ENCODE measurements at regions not wholly inside any gene's neighbourhood (a gene's known extent, or its start where the extent isn't known, plus 50 kb on each side); places are given as distances from the start of the nearest gene placed in this dataset.
A peak's percentile ranks its signal among the peaks of the same experiment; 100 is the strongest.

DNA sequence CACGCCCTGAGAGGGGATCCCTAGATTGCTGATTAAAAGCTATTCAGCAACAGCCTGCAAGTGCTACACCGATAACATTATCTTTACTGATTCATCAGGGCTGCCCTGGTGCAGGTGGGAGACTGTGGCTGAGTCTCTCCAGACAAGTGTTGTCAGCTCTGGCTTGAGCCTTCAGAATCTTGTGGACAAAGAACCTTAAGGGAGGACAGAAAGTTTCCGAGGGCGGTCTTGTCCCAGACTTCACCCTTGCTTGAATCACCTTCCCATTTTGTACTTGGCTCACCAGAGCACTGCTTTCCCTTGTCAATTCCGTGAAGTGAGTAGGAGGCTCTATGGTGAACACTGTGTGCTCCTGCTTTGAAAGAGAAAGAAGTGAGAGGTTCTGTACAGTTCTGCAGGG lies 88.6 kb upstream of the PCSK2 start:
- no peak for DNase-seq

DNA sequence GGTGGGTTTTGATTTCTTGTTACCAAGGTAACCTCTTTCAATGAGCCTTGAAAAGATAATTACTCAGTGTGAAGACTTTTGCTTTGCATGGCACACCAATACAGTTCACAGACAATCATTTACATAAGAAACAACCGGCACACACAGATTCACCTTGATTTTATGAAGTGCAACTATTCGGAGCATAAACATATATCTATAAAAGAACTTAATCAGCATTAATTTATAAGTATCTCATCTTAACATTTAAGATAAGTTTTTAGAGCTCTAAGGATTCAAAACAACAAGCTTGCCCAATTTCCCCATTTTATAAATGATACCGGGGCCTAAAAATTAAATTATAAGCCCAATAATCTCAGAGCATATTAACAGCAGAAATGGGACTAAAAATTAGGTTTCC lies 85.9 kb upstream of the PCSK2 start:
- DNase-seq: no peak

DNA sequence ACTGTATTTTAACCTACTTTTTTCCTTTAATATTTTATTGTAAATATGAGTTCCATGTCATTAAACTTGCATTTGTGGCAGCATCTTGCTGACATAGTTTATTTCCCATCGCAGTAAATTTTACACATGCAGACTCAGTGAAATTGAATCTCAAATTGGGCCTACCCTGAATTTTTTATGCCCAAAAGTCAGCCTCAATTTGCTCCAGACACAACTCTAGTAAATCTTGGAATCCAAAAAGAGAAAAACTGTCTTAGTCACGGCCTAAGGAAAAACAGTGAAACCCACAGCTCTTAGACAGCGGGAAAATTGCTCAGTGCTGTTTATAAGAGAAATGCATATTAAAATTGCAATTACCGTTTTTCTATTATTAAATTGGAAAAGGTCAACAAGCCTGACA lies 85.3 kb upstream of the PCSK2 start:
- no peak for DNase-seq

DNA sequence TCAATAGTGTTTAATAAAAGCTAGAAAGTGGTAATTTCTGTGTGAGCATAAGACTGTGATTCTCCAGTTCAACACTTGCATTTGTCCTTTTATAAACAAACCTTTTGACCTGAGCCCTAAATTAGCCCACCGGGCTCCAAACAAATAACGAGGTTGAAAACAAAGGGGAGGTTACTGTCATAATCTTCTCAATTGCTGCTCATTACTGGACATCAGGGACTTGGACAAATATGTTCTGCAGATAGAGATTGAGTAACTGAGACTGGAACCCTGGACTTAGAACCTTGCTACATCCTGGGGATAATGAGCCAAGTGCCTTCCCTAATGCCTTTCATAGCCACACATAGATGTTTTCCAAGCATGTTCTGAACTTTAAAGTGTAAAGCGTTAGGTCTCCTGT lies 84.2 kb upstream of the PCSK2 start:
- DNase-seq: no peak

DNA sequence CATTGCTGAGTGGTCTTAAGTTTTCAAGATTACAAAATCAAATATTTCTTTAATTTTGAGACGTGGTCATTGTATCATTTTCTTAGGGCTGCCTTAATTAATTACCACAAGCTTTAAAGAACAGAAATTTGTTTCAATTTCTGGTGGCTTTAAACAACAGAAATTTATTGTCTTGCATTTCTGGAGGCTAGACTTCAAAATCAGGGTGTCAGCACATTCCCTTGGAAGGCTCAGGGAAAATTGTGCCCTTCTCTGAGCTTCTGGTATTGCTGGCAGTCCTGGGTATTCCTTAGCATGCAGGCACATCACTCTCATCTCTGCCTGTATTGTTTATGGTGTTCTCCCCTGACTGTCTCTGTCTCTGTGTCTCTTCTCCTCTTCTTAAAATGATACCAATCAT lies 76.0 kb upstream of the PCSK2 start:
- no peak for DNase-seq

DNA sequence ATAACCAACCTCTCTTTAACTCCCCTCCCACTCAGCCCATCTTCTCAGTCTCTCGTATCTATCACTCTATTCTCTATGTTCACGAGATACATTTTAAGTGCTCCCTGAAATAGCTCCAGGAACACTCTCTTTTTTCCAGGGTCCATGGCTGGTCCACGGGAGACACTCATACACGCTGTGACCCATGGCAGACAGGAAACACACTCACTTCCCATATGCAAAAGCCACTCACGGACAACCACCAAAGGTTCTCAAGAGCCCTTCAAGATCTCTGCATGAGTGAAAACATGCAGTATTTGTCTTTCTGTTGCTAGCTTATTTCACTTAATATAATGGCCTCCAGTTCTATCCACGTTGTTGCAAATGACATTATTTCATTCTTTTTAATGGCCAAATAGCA lies 71.4 kb upstream of the PCSK2 start:
- peak; percentile 96 for DNase-seq

DNA sequence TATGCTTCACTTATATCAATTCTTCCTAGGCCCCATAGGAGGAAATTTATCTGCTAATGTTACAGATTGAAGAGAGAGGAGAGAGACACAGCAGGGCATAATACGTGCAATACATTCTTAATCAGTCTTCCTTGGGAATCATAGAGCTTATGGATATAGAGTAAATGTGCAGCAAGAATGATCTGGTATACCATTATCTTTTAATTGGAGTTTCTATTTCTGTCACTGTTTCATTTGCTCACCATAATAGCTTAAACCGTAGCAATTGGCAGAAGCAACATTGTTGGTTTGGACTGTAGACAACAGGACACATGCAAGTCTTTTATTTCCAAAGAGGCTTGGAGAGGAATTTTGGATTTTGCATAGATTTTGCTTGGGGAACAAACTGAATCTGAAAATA lies 68.1 kb upstream of the PCSK2 start:
- DNase-seq: no peak

DNA sequence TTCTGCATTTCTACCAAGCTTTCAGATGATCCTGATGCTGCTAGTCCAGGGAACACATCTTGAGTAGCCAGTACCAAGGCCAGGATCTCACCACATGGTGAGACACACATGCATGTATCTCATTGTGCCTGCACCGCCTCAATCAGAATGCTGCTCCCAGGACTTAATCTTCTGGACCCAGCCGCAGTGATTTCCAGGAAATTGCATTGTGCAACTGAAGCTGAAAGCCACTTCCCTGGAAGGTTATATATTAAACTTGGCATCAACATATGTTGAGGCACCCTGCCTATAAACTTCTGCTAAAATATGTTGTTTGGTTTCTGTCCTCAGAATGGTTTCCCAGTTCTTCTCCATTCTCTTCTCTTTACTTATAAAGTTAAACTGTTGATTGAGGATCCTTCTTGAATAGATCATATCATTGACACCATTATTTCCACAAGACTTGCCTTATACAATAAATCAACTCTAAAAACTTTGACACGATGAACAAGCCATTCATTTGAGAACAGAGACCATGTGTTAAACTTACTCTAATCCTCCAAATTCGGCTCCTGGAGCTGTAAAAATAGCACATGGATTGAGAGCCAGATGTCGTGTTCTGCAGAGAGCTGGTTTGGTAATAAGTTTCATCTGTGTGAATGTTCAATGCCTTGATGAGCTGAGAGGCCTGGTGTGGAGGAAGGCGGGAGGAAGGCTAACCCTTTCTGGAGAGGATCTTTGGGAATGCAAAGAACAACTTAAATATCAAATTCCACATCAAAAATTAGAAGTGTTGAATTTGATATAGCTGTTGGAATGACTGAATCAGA lies 65.0 kb upstream of the PCSK2 start:
- DNase-seq: no peak

DNA sequence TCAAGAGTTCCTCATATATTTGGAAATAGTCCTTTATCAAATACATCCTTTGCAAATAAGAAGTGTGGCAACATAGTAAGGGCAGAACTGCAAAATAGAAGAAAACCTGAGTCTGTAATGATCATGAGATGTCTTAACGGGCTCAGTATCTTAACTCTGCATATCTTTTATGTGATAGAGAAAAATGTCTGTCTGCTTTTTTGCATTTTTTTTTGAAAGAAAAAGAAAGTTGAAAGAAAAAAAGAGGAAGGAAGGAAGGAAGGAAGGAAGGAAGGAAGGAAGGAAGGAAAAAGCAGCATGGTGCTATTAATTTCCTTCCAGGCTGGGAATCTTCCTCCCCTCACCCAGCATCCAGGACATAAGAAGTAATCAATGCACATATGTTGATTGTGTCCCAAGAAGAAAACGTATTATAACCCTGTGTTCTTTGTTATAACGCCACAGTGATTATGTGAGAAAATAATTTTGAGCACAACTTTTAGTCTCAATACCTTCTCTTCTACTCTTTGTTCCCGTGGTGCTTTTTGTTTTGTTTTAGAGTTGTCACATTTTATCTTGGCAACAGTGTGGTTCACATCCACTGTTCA lies 58.7 kb upstream of the PCSK2 start:
- no peak for DNase-seq

DNA sequence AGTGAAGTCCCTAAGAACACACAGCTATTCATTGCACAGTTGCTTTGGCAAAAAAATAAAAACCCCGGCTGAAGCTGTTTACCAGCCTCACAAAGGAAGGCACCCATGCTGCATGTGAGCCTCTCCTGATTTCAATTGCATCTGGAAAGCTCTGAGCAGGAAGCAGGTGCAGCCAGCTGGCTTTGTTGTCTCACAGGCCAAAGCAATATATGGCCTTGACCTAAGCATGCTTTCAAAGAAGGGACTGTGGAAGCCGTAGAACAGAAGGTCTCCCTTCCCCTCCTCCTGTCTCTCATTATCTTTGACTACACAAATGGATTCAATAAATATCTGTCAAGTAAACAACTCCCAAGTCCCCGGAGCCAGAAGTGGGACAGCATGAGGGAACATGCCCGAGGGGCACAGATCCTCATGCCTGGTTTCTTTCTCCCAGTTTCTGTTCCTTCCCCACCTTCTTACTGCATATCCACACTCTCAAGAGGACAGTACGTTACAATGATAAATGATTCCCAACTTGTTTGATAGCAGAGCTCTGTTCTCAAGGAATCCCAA lies 57.2 kb upstream of the PCSK2 start:
- DNase-seq: peak; percentile 93

DNA sequence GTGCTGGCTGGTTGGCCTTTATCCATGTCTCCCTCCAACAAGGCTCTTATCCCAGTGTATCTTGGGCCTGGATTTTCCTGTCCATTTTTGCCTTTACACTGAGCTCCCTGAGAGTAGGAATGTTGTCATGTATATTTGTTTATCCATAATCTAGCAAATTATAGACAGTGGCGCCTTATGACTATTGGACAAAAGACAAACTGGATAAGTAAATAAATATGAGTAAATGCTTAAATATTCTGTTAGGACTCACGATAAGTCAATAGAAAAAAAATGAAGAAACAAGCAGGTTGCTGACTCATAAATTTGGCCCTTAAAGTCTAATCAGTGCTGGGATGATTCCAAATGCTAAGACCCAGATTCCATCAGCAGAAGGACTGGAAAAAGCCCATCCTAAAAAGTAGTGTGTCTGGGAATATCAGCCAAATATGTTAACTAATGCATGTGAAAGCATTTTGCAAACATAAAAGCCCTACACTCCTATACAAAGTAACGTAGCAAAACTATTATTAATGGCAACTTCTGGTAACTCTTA lies 55.0 kb upstream of the PCSK2 start:
- DNase-seq: peak; percentile 42

DNA sequence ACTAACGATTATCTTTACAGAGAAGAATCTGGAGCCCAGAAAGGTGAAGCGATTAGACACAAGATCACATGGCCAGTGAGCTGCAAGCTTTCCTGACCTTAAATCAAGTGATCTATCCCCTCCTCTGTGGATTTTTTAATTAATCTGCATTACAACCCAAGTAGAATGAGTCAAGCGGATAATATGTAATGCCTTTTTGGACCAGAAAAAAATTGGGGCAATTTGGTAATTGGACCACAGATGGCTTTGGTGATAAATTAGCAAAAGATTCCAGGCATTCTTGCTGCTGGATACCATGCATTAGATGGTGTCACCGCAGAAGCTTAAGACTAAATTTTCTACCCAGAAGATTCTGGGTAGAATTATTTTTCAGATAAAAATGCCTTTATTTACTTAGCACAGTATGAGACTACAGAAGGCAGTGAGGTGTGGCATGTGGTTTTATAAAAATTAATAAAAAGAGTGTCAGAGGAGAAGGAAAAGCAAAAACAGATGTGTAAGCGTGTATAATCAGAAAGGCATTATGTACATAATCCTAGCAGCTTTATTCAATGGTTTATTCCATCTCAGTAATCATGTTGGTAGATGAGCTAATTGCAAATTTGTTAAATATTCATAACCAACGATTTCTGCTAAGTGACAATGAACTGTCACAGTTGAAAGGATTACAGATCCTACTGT lies 53.9 kb upstream of the PCSK2 start:
- DNase-seq: no peak

Measured in DMS53 (cell line).